Neural progenitor cell (in vitro differentiated cells): ENCODE measurements at regions not wholly inside any gene's neighbourhood (a gene's known extent, or its start where the extent isn't known, plus 50 kb on each side); places are given as distances from the start of the nearest gene placed in this dataset.

Source experiments
- CTCF ChIP-seq: fragments of 200-600 bp; sonication (generic); IDR thresholded peaks from 2 replicates; pipeline ENCODE4 v1.5.1; 2017; ENCODE audit warnings: antibody characterized with exemption, mild to moderate bottlenecking
- EZH2 ChIP-seq: fragments of 200-600 bp; sonication (generic); IDR thresholded peaks from 2 replicates; pipeline ENCODE4 v1.6.1; 2017; ENCODE audit warnings: antibody characterized with exemption, mild to moderate bottlenecking, moderate library complexity
- EZH2phosphoT487 ChIP-seq: fragments of 200-600 bp; sonication (generic); IDR thresholded peaks from 2 replicates; pipeline ENCODE4 v1.6.1; 2017; ENCODE audit warnings: antibody characterized with exemption

- TF ChIP-seq CTCF, result no peak
- TF ChIP-seq EZH2, result no peak
- TF ChIP-seq EZH2phosphoT487, result no peak
Observed at GRCh38 chr4:71283642-71284257, 55.1 kb upstream of the SLC4A4 start.
